Activated CD8-positive, alpha-beta memory T cell treated with anti-CD3 and anti-CD28 coated beads for 36 hours (primary cell): ENCODE measurements at regions not wholly inside any gene's neighbourhood (a gene's known extent, or its start where the extent isn't known, plus 50 kb on each side); places are given as distances from the start of the nearest gene placed in this dataset.
"Not testable (repeated sequence)": the region's sequence is repeated elsewhere in the genome, so short reads cannot be mapped to it uniquely, and the experiment has no call there.

Experiments
- CTCF ChIA-PET: fragments of 350-600 bp; sonication (Branson Sonifier 250); formaldehyde crosslinking; loops from one replicate; lab custom pipeline; 2021; ENCODE audit warnings: antibody characterized with exemption; lab: Charles Lee
- POLR2A ChIA-PET: fragments of 350-600 bp; sonication (Branson Sonifier 250); formaldehyde crosslinking; loops from one replicate; lab custom pipeline; 2021; ENCODE audit warnings: antibody characterized with exemption; lab: Charles Lee

DNA sequence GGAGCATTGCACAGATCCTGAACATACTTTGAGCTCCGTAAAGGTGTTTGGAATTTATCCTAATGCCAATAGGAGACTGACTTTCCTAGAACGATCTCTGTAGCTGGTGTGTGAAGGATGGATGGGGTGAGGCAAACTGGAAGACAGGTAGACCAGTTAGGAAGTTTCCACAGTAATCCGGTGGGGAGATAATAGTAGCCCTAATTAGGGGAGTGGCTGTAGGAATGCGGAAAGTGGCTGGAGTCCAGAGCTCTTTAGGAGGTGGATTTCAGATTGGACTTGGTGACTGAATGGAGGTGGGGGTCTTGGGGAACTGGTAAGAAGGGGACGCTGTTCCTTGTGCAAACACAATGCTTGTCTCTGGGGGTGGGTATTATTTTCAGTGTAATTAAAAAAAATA lies 146.3 kb downstream of the SOX4 start:
- ChIA-PET CTCF (no interaction called here), POLR2A (no interaction called here)

DNA sequence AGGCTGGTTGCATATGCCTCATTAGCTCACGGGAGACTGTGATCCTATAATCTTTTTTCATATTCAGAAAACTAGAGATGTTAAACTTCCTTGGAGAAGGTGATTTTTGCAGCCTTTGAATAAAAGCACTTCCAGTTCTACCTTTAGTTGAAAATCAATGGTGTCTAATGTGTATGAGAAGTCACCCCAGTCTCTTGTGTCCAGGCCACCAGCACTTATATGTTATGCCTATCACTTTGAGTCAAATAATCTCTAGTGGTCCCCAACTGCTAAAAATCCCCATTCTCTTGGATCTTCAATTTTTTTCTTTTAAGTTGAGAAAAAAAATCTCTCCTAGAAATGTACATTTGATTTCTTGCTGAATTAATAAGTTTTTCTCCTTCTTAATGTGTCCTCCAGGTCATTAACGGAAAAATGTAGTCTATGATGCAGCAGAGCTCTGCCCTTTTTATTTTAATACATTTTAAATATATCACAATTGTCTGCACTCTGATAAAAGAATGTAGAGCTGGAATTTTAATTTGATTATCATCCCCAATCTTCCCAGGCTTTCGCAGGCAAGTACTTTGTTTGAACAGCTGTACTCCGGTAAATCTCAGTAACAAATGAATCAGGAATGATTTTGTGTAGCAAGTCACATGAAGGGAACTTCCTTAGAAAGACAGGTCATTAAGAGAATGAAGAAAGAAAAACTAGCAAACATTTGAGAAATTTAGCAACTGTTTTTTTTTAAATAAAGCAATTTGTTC lies 147.0 kb downstream of the SOX4 start:
- ChIA-PET POLR2A (no interaction called here), CTCF (no interaction called here)

DNA sequence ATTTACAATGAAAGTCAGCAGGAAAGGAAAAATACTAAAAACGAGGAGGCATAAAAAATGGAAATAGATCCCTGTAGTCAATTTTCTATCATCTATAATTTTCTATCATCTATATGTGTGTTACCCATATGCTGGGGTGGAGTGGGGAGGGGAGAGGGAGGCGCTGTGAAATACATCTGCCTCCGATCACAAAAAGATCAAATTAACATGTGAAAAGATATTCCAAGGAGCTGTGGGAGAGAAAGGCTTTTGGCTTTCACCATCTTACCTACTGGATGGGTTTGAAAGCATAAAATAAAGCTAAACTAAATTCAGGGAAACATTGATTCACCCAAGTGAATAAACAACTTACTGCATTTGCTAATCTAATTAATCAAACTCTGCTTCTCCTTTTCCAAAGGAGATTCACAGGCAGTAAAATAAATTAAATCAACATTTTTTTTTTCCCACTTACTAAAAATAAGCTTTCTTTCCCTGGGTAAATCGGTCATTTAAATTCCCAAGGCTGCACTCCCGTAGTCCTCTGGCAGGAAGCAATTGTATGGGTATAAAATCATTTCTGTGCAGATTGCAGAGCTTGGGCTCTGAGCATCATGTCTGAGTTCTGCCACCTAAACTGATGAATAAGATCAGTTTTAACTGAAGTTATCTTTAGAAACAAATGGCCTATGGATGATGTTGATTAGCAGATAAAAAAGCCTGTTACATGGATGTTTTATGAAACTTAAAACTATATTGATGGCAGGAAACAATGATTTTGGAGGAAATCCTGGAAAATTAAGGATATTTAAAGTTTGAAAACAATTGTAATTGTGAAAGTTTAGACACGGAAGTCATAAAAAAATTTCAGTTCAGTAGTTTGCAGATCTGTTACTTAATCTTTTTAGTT lies 147.9 kb downstream of the SOX4 start:
- POLR2A ChIA-PET, result no interaction called here
- CTCF ChIA-PET, result interaction anchor here (0.6 kb wide), 1 partner anchor 174 kb away, joined by 3 read pairs; no protein-coding TSS in a partner anchor

DNA sequence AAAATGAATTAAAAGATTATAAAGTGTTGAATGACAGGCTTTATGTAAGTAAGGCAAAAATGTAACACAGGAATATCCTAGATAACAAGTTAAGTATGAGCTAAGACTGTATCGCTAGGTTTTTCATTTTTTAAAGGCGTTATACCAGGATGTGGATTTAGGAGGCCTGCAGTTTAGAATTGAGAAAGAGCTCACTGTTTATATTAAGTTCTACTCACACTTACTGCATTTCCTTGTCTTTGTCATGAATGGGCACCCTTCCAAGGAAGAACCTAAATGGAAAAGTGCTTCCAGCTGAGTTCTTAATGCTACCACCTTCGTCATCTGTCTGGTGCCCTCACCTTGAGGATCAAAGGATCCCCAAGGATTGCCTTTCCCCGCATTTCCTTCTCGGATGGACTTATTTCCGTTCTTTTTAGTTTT lies 148.7 kb downstream of the SOX4 start:
- POLR2A ChIA-PET, result no interaction called here
- CTCF ChIA-PET, result no interaction called here

DNA sequence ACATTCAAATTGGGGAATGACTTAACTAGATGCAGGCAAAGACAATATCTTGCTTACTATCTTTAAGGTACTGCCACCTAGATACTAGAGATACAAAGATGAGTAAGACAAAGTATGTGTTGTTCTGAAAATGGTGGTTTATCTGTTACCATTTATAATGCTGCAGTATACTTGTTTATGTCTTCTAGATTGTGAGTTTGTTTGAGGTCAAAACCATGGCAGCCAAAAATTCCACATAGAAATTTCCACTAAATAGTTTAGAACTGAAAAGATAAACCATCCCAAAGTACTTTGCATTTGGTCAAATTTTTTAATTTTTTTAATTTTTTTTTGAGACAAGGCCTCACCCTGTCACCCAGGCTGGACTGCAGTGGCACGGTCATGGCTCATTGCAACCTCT lies 150.8 kb downstream of the SOX4 start:
- CTCF ChIA-PET, result no interaction called here
- POLR2A ChIA-PET, result no interaction called here

DNA sequence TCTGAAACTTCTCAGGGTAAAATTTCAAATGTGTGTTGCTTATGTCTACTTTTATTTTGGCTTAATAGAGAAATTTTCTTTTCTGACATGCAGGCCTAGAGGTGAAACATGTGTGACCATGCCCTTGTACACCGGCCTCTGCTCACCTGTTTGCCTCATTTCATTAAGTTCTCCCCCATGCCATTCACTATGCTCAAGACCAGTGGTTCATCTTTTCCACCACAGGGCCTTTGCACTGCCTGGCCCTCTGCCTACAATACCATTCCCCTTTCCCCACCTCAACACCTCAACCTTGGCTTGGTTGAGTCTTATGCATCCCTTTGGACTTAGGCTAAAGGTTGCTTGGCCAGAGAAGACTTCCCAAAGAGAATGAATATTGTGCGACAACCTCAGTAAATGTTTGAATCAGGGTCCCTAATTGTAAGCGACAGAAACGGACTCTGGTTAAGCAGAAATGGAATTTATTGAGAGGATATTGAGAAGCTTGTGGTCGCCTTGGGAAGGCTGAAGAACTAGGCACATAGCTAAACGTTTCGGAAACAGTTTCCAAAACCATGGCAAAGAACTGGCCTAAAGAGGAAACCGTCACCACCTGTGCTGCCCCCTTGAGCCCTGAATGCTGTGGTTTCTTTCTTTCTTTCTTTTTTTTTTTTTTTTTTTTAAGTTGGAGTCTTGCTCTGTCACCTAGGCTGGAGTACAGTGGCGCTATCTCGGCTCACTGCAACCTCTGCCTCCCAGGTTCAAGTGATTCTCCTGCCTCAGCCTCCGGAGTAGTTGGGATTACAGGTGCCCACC lies 152.2 kb downstream of the SOX4 start:
- POLR2A ChIA-PET, result no interaction called here
- CTCF ChIA-PET, result no interaction called here

DNA sequence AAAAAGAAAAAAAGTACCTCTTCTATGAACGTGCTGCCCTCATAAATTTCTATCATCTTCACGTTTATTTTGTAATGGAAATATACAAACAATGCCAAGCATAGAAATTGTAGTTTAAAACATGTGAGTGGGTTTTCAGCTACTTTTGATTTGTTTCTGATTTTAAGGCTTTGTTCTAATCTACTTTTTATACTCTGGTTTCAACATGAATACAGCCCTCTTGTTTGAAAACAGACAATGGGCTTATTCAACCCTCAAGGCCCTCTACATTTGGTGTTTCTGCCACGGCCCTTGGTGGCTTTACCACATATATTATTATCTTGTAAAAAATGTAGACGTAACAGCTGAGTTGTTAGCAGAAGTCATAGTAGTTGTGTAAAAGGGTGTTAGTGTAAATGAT lies 153.9 kb downstream of the SOX4 start:
- POLR2A ChIA-PET, result no interaction called here
- CTCF ChIA-PET, result no interaction called here

DNA sequence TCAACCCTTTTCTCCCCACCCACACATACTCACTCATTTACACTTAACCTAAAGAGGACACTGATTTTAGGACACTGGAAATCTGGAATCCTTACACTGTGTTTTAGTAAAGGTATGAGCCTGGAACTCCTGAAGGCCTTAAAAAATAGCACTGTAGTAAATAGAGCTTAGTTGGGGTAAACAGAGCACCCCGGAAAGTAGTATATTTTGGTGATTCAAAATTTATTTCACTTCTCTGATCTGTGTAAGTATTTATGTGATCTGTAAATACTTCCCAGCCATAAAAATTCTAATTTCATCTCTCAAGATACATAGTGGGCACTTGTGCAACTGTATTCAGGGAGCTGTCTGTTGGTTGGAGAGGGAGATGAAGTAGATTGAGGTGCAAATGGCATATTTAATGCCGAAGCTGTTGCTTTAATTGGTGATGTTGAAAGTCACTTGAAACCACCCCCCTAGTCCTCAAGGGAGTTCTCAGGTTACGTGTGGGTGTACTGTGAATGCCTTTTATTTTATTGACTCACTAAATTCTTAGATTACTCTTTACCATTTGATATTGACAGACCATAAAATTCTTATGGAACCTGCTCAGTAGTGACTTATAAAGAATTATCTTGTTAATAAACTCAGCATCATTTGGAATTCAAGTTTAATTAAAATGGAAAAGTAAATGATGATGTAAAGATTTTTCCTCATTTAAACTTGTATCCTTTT lies 154.9 kb downstream of the SOX4 start:
- POLR2A ChIA-PET, result no interaction called here
- CTCF ChIA-PET, result no interaction called here

DNA sequence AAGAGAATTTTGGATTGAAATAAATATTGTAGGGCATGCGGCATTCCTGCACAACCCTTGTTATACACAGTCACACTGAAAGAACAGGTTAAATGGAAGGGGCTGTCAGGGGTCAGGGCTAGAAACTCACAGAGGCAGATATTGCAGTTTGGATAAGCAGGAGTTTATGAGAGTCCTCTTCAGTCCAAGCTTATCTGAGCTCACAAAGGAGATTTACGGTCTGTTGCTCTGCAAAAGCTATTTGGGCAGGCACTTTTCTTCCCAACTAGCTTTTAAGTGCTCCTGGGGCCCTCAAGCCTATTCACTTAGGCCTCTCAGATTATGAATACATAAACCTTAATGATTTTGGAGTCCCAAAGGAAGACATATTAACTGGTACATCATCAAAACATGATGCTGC lies 156.2 kb downstream of the SOX4 start:
- POLR2A ChIA-PET, result no interaction called here
- CTCF ChIA-PET, result no interaction called here

DNA sequence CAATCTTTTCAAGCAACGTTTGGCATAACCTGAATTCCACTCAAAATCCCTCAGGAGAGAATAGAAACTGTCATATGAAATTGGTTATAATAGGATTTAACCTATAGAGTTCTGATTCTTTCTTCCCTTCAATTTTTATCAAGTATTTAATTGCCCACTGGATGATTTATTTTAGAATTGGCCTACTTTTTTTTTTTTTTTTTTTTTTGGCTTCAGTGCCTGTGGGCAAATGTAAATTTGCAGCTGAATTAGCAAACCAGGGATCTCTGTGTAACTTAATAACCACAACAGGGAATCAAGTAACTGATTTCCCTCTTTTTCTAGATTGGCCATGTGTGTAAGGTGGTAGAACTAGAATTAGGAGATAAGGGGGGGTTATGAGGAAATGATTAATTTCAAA lies 157.0 kb downstream of the SOX4 start:
- ChIA-PET CTCF (no interaction called here), POLR2A (no interaction called here)

DNA sequence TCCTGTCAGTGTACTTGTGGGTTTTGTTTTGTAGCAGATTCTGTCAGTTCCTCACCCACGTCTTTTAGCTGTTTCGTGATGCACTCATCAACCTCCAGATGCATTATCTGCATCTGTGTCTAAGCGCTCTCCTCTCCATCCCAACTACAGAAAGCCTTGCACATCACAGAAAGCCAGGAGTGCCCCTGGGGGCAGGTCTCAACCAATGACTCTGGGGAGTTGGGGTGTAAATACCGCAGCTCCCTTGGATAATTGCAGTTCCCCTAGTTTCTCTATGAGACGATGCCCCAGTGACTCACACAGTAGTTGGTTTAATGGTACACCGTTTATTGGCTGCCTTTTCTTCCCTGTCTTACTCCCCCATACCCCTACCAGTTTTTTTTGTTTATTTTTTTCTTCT lies 158.1 kb downstream of the SOX4 start:
- ChIA-PET CTCF (no interaction called here), POLR2A (no interaction called here)

DNA sequence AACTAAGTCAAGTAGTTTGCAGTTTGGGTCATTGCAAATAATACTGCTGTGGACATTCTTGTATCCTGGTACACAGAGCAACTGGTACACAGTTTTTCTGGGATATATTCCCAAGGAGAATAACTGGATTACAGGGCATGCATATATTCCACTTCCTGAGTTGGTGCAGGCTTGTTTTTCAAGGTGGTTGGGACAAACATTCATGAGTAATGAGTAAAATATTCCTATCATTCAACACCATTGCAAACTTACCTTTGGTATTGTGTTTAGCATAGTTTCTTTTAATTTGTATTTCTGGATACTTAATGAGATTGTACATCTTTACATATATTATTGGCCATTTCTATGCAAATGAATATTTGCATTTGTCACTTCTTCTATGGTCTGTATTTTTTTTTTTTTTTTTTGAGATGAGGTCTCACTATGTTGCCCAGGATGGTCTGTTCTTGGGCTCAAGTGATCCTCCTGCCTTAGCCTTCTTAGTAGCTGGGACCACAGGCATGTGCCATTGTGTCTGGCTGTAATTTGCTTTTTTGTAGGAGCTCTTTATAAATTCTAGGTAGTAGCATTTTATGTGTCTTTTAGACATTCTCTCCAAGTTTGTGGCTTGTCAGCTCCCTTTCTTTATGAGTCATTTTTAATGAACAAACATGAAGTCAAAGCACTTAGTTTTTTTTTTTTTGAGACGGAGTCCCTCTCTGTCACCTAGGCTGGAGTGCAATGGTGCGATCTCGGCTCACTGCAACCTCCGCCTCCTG lies 158.7 kb downstream of the SOX4 start:
- POLR2A ChIA-PET, result interaction anchor here (0.6 kb wide), 1 partner anchor 360 kb away, joined by 4 read pairs; no protein-coding TSS in a partner anchor
- CTCF ChIA-PET, result no interaction called here

DNA sequence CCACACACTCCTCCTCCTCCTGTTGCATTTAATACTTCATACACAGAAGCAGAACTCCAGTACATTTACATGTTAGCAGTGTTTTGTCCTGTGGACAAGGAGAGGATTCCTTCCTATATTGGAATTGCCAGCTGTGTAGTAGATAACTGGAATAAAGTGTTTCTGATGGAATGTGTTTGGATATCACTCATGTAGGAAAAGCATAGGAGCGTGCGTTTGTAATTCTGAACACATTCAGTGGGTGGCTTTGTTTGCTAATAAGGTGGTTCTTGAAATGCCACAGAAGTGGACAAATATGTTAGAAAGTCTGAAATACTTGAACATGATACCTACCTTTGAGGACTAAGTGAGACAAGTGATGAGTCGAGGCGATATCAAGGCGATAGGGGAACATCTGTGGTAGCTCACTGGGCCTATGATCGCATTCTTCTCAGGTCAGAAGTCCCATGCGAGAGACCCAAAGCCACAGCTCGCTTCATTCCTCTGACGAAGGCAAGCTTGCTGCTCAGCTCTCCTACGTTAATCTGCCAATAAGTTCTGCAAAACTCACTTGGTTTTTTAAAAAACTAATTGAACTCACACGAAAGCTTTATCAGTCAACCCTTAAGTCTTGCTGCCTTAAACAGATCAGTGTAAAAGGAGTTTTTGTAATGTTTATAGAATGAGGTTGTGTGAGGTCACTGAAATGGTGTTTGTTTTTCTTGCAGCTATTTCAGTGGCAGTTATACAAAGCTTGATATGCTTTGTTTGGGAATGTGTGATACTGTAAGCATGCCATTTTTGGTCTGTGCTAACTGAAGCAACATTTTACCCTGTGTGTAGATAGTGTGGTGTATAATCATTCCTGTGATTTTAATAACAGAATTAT lies 159.9 kb downstream of the SOX4 start:
- ChIA-PET CTCF (no interaction called here), POLR2A (no interaction called here)

DNA sequence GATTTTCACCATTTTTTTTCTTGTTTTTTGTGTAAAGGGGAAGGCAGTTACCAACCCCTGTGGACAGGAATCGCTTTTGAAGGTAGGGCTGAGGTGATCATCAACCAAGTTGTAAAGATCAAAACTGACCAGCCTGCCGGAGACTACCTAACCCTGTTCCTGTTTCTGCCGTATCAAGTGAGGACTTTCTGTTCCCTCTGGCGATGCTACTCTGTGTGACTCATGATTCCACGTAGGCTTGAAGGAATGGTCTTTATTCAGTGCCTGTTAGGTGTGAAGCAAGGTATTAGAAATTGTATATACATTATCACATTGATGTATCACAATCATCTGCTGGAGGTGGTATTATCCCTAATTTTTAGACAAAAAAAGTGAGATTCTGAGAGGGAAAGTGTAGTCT lies 161.3 kb downstream of the SOX4 start:
- POLR2A ChIA-PET, result no interaction called here
- CTCF ChIA-PET, result interaction anchor here (0.7 kb wide), 2 partner anchors 153 to 790 kb away, joined by 3 to 4 read pairs; no protein-coding TSS in a partner anchor

DNA sequence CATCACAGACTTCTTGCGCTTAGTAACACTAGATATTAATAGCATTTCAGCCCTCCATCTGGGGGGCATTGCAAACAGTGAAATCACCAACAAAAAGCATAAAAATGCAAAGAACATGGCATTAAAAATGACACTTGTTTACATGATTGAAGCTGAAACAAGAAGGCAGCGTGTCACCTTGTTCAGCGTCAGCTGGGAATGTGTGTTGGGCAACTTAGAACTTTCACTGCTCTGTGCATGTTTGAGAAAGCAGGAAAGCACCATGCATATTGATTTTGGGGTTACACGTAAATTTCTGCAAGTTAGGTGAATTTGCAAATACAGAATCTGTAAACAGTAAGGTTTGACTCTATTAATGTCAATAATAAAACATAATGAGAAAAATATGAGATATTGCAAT lies 162.9 kb downstream of the SOX4 start:
- POLR2A ChIA-PET, result no interaction called here
- CTCF ChIA-PET, result no interaction called here

DNA sequence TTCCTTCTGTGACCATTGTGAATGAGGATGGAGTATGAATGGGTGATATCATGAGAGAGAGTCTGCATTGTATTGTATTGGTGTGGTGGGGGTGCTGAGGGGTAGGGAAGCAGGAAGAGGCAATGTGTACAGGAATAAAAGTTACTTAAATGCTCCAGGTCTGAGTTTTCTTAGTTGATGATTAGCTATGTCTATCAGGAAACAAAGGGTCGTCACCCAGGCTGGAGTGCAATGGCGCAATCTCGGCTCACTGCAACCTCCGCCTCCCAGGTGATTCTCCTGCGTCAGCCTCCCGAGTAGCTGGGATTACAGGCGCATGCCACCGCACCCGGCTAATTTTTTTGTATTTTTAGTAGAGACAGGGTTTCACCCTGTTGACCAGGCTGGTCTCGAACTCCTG lies 163.8 kb downstream of the SOX4 start:
- CTCF ChIA-PET, result not testable (repeated sequence)

DNA sequence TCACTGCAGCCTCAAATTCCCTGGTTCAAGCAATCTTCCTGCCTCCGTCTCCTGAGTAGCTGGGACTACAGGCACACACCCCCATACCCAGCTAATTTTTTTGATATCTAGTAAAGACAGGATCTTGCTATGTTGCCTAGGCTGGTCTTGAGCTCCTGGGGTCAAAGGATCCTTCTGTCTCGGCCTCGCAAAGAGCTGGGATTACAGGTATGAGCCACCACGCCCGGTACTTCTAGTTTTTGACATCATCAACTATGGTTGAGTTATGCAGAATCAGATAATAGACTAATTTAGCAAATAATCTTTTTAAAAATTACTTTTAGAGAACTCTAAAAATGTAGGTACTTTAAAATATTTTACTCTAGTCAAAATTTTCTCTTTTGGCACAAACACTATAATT lies 166.2 kb downstream of the SOX4 start:
- POLR2A ChIA-PET, result no interaction called here

More for the DNA sequence above, 163.8 kb downstream of the SOX4 start:
- POLR2A ChIA-PET, result not testable (repeated sequence)

More for the DNA sequence above, 166.2 kb downstream of the SOX4 start:
- CTCF ChIA-PET, result interaction anchor here (0.7 kb wide), 1 partner anchor 366 kb away, joined by 3 read pairs; no protein-coding TSS in a partner anchor
